Stimulated activated CD8-positive, alpha-beta memory T cell treated with anti-CD3 and anti-CD28 coated beads, Interleukin-12 subunit alpha, Interleukin-12 subunit beta, amount 100 ng/mL, for 1 hour (primary cell): ENCODE measurements at regions not wholly inside any gene's neighbourhood (a gene's known extent, or its start where the extent isn't known, plus 50 kb on each side); places are given as distances from the start of the nearest gene placed in this dataset.
"Not testable (repeated sequence)": the region's sequence is repeated elsewhere in the genome, so short reads cannot be mapped to it uniquely, and the experiment has no call there.

ENCODE experiments used
- DNase-seq: peaks from one replicate; pipeline ENCODE4 v3.0.0-alpha.2; 2020; ENCODE audit warnings: low read depth

DNA sequence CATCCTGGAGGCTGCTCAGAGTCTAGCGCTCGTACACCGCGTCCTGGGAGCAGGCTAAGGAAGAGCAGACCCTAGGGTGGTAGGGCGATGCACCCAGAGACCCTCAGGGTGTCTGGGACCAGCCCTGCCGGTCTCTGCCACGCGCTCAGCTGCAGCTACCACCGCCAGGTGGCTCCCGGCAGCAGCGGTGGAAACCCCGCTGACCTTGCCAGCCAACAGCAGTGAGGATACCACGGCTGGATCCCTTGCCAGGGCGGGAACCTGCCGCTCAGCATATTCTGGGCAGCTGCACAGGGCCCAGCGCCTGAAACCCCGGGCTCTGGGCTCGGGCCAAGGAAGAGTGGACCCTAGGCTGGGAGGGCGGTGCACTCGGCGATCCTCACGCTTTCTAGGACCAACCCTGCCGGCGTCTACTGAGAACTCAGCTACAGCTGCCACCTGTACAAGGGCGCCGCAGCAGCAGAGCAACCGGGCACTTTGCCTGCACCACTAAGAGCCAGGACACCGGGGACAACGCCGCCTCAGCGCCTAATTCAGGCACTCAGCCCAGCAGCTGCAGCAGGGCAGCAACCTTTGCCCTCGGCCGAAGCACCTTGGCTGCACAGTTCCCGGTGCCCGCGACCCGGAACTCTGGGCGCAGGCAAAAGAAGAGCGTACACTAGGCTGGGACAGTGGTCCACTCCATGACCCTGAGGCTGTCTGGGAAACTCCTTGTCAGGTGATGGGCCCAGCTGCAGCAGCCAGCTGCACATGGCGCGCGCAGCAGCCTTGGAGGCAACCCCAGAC lies 80.8 kb downstream of the POTEB2 start:
- DNase-seq, result not testable (repeated sequence)

DNA sequence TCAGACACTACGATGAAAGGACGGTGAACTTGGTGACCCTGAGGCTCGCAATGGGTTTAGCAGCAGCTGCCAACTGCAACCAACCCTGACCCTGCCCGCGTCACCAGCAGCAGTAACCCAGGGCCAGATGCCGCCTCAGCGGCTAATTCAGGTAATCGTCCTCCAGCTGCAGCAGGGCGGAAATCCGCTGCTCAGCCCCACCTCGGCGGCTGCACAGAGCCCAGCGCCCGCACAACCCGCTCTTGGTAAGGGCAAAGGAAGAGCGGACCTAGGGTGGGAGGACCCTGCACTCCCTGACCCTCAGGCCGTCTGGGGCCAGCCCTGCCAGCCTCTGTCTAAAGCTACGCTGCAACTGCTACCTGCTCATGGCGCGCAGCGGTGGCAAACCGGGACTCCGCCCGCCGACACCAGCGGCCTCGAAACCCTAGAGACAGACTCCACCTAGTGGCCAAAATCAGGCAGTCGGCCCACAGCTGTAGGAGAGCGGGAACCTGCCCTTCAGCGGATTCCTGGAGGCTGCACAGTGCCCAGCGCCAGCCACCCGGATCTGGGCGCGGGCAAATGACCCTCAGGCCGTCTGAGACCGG lies 82.4 kb downstream of the POTEB2 start:
- DNase-seq, result not testable (repeated sequence)

DNA sequence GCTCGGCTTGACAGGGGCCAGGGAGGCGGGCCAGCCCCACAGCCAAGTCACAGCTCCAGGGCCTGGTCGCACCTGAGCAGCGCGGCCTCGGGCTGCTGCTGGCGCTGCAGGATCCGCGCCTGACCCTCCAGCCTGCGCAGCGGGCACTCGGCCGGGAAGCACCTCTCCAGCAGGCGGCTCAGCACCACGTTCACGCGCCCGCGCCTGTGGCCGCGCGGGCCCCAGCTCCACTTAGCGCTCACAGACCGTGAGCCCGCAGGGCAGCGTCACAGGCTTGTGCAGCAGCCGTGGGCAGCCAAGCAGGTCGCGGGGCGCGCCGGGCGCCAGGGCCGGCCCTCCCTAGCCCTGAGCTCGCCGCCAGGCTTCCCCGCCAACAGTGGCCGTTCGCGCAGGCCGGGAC lies 90.7 kb downstream of the POTEB2 start:
- DNase-seq, result not testable (repeated sequence)

DNA sequence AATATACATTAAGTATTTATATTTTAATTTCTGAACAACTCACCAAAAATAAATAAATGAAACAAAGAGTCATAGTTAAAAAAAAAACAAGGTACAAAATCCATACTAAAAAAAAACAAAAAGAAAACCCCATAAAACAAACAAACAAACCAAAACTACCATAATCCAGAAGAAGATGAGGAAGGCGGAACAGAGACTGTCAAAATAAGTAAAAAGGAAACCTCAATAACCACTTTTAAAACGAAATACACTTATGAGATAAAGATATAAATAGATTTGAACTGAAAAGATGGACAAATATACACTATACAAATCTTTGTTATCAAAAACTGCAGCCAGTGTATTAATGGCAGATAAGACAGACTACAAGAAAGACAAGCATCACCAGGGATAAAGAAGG lies 98.2 kb downstream of the POTEB2 start:
- DNase-seq, result not testable (repeated sequence)

DNA sequence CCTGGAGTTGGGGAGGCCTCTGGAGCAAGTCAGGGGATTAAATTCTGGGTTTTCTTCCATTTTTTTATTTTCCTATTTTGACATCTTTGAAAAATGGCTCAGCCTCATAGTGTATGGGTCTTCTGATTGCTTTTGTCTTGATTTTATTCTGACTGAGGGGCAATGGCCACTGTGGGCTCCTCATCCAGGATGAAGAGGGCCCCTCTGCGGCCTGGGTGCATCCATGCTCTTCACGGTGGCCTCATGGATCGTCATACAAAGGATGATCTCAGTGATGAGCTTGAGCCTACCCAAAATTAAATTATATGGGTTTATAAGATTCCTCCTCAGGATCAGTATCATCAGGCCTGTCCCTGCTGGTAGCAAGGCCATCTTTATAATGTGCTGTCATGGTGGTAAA lies 103.7 kb downstream of the POTEB2 start:
- not testable (repeated sequence) for DNase-seq

DNA sequence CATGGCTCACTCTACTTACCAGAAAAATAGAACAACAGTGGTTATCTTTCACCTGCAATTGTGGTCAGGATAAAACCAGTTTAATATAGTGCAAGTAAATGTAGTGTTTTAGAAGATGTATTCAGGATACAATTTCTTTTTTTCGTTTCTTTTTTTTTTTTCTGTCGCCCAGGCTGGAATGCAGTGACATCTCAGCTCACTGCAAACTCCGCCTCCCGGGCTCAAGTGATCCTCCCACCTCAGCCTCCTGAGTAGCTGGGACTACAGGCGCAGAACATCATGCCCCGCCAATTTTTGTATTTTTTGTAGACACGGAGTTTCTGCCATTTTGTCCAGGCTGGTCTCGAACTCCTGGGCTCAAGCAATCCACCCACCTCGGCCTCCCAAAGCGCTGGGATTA lies 109.7 kb downstream of the POTEB2 start:
- DNase-seq, result not testable (repeated sequence)

DNA sequence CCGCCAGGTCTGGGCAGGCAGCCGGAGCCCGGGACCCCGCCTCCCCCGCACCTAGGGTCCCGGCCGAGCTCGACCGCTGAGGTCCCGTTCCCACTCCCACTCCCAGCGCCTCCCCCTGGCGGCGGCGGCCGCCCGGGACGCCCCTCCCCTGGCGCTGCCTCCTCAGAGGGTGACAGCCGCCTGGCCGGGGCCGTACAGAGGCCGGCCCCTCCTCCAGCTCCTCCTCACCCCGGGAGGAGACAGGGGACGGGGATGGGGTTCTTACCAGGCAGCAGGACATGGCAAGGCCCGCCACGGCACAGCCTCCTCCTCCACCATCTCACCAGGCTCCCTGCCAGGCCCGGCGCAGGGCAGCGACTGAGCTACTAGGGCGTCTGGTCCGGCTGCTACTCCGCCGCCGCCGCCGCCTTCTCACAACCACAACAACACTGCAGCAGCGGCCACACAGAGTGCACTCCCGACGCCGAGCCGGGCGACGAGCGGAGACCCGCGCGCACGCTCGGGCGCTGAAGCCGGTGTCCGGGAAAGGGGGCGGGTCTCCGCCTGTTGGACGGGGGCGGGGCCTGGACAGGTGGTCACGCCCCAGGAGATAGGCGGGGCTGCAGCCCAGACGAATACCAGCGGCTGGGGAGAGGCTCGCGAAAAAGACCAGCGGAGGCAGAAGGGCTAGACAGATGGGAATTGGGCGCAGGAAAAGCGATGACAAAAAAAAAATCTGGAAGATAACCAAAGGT lies 110.3 kb downstream of the POTEB2 start:
- DNase-seq, result peak; percentile 32

DNA sequence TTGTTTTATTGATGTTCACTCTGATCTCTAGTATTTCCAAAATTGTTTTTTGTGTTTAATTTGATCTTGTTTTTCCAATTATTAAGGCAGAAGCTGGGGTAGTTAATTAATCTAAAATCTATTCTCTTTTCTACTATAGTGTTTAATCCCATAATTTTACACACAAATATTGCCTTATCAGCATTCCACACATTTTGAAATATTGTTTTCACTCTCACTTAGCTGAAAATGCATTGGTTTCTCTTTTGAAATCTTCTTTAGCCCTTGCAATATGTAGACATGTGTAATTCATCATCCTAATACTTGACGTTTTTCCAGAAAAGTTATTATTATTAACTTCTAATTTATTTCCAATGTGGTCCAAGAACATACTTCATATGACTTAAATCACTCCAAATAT lies 132.6 kb downstream of the POTEB2 start:
- DNase-seq, result not testable (repeated sequence)
